Heart right ventricle (tissue), 16 donors: ENCODE measurements at regions not wholly inside any gene's neighbourhood (a gene's known extent, or its start where the extent isn't known, plus 50 kb on each side); places are given as distances from the start of the nearest gene placed in this dataset.

Experiments used
- ATAC-seq, 8 donors: fragments of 200-7000 bp; cut with Tn5 transposase; one replicate each; pipeline ENCODE4 v1.9.1; 2020; ENCODE audit warnings: mild to moderate bottlenecking in 8 of 8, moderate library complexity in 8 of 8, moderate number of reproducible peaks in 1 of 8
- DNase-seq, 2 donors: peaks; one replicate each; pipeline ENCODE4 v3.0.0-alpha.2; 2020
- H3K27ac ChIP-seq, 10 donors: fragments of 200-600 bp; sonication (generic) in 2 of 10; one replicate each; pipeline versions ENCODE4 v1.5.0 to v1.8.0; 2020 to 2022; ENCODE audit warnings: mild to moderate bottlenecking in 3 of 10
- H3K27me3 ChIP-seq, 7 donors: fragments of 200-600 bp; one replicate each; pipeline ENCODE4 v1.8.0; 2021 to 2022; ENCODE audit warnings: mild to moderate bottlenecking in 2 of 7
- H3K36me3 ChIP-seq, 9 donors: fragments of 200-600 bp; sonication (generic) in 1 of 9; one replicate each; pipeline versions ENCODE4 v1.5.0 to v1.8.0; 2020 to 2022; ENCODE audit warnings: mild to moderate bottlenecking in 2 of 9
- H3K4me1 ChIP-seq, 9 donors: fragments of 200-600 bp; sonication (generic) in 1 of 9; one replicate each; pipeline versions ENCODE4 v1.5.0 to v1.8.0; 2020 to 2022; ENCODE audit warnings: mild to moderate bottlenecking in 4 of 9
- H3K4me3 ChIP-seq, 10 donors: fragments of 200-600 bp; sonication (generic) in 2 of 10; one replicate each; pipeline versions ENCODE4 v1.5.0 to v1.8.0; 2020 to 2022; ENCODE audit warnings: mild to moderate bottlenecking in 7 of 10, moderate library complexity in 2 of 10
- H3K9me3 ChIP-seq, 11 donors: fragments of 200-600 bp in 10 of 11; sonication (generic) in 2 of 11; one replicate each; pipeline versions ENCODE4 v1.5.0 to v1.8.0; 2013 to 2022; ENCODE audit warnings: mild to moderate bottlenecking in 2 of 11, control low read depth in 1 of 11, moderate library complexity in 1 of 11
- WGBS, 2 donors: extraction: QIAGEN DNeasy Blood & Tissue Kit; methylation state at CpG; one replicate each; pipeline ENCODE4 v1.1.7; 2013; ENCODE audit warnings: inconsistent platforms in 1 of 2; 5-methylcytosine and 5-hydroxymethylcytosine counted together
- intact Hi-C, 10 donors: fragments of 100-400 bp; cut with DNase I; formaldehyde crosslinking; loops; one replicate each; pipeline versions ENCODE4 v1.11.1 to v1.14.2; 2022
- TF ChIP-seq, protein P1 (sequence below), 9 donors: fragments of 200-600 bp; sonication (generic) in 2 of 9; IDR thresholded peaks; one replicate each; pipeline versions ENCODE4 v1.5.0 to v1.8.0; 2021 to 2022; ENCODE audit warnings: antibody characterized with exemption in 9 of 9, mild to moderate bottlenecking in 5 of 9, moderate library complexity in 1 of 9
- donor health status: Arrhythmogenic right ventricular cardiomyopathy.
- donor health status: ischemic (EF 13 %, LVEDD 7.1; RV severe dilation, severe dysfunction).
- donor health status: healthy with polysubstance abuse.
- donor health status: DM: no; HTN: yes; CAD: no.
- donor health status: DM: no; HTN: no; CAD: no.
- donor health status: ischemic (EF 25% LVEDD 6.9; RV normal size, moderate dysfunction).
- donor health status: ischemic (EF 25% LVEDD 5.7; RV mildly dilated, moderate dysfunction).
- donor health status: healthy.
- donor health status: DM: yes; HTN: yes; CAD: no.
- donor health status: Ischemic cardiomyopathy.
- donor health status: ischemic (EF 35%, LVEDD 5.7; RV mildly dilated, moderate dysfunction).
- donor health status: nonischemic (EF 11% LVEDD 7.7; RV severe dilation, severe dysfunction).
- donor health status: DM: yes; HTN: yes; CAD: no.
- donor health status: PGD.
- donor health status: ischemic (EF 29% LVEDD 5.4; RV normal size, mild dysfunction).
- donor health status: nonischemic (EF 23%, LVEDD 6.1; RV moderate dilation, normal function).

GRCh38 chr4:177109769-177110168, 199.9 kb upstream of the NEIL3 start:
- H3K27me3 ChIP-seq = no peaks in the 10 kb centered on the region
- TF ChIP-seq, protein P1, sequence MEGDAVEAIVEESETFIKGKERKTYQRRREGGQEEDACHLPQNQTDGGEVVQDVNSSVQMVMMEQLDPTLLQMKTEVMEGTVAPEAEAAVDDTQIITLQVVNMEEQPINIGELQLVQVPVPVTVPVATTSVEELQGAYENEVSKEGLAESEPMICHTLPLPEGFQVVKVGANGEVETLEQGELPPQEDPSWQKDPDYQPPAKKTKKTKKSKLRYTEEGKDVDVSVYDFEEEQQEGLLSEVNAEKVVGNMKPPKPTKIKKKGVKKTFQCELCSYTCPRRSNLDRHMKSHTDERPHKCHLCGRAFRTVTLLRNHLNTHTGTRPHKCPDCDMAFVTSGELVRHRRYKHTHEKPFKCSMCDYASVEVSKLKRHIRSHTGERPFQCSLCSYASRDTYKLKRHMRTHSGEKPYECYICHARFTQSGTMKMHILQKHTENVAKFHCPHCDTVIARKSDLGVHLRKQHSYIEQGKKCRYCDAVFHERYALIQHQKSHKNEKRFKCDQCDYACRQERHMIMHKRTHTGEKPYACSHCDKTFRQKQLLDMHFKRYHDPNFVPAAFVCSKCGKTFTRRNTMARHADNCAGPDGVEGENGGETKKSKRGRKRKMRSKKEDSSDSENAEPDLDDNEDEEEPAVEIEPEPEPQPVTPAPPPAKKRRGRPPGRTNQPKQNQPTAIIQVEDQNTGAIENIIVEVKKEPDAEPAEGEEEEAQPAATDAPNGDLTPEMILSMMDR (IDR thresholded peaks at IDR 0.05) = no peak
- no peaks in the 10 kb centered on the region for H3K36me3 ChIP-seq
- peaks cover 0 to 13% (median 0%) of the 10 kb centered on the region in 11 donors for H3K9me3 ChIP-seq
- WGBS, 2 donors = 80 to 89% methylated on average over 1 of the region's 1 CpG
- no peak for DNase-seq
- no peak for ATAC-seq
- H3K27ac ChIP-seq = no peak overlapping the region
- no peaks in the 10 kb centered on the region for H3K4me1 ChIP-seq
- intact Hi-C loops = no loop called here
- no peak overlapping the region for H3K4me3 ChIP-seq

GRCh38 chr4:177116161-177116560, 193.5 kb upstream of the NEIL3 start:
- Histone ChIP-seq H3K4me1 (no peaks in the 10 kb centered on the region), H3K27ac (no peak overlapping the region), H3K27me3 (no peaks in the 10 kb centered on the region), H3K4me3 (no peak overlapping the region), H3K9me3 (peaks cover 0 to 26% (median 2%) of the 10 kb centered on the region in 11 donors), H3K36me3 (no peaks in the 10 kb centered on the region)
- ATAC-seq (no peak), DNase-seq (no peak)
- whole genome bisulfite sequencing, 2 donors = 77 to 80% methylated on average over 3 of the region's 3 CpGs
- TF ChIP-seq, protein P1 (IDR thresholded peaks at IDR 0.05) = no peak
- intact Hi-C loops = no loop called here

DNA sequence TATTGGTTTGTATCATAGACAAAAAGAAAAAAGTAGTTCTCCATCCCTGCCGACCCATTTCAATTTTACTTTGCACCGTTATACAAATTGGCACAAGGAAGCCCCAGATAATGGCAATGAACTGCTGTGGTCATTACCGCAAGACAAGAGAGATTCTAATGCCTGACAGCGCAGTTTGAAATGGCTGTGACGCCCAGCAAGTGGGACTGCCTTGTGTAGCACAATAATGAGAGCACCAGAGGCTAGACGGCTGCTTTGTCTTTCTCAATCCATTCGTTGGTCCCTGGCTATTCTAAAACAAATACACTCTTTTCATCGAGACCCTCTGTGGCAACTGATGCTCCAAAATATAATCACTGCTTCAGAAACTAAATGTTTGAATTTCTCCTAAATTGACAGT, 192.4 kb upstream of the NEIL3 start:
- WGBS, 2 donors = 62 to 68% methylated on average over 8 of the region's 8 CpGs
- DNase-seq = no peak
- no peaks in the 10 kb centered on the region for H3K36me3 ChIP-seq
- peaks cover 0 to 21% (median 0%) of the 10 kb centered on the region in 11 donors for H3K9me3 ChIP-seq
- H3K27me3 ChIP-seq = no peaks in the 10 kb centered on the region
- no peak for ATAC-seq
- intact Hi-C loops = no loop called here
- no peak overlapping the region for H3K27ac ChIP-seq
- TF ChIP-seq, protein P1 (IDR thresholded peaks at IDR 0.05) = no peak
- no peaks in the 10 kb centered on the region for H3K4me1 ChIP-seq
- no peak overlapping the region for H3K4me3 ChIP-seq

- ATAC-seq = peak in 7 of 8 donors; percentile 31 to 93 (median 82)
- intact Hi-C loops = no loop called here
- no peaks in the 10 kb centered on the region for H3K4me1 ChIP-seq
- peaks cover 0 to 16% (median 0%) of the 10 kb centered on the region in 11 donors for H3K9me3 ChIP-seq
- DNase-seq = peak in 1 of 2 donors; percentile 7
- TF ChIP-seq, protein P1 (IDR thresholded peaks at IDR 0.05) = no peak
- no peak overlapping the region for H3K4me3 ChIP-seq
- no peaks in the 10 kb centered on the region for H3K36me3 ChIP-seq
- no peaks in the 10 kb centered on the region for H3K27me3 ChIP-seq
- H3K27ac ChIP-seq = no peak overlapping the region
Observed at GRCh38 chr4:177118596-177118995, 191.1 kb upstream of the NEIL3 start.
